A549 (cell line): ENCODE measurements at regions not wholly inside any gene's neighbourhood (a gene's known extent, or its start where the extent isn't known, plus 50 kb on each side); places are given as distances from the start of the nearest gene placed in this dataset.

Experiments
- ATAC-seq, 2 experiments: fragments of 200-7000 bp in 1 of 2; fragments of >200 bp in 1 of 2; cut with Nextera tagmentation in 1 of 2; cut with Tn5 transposase in 1 of 2; 3 replicates each; pipeline versions ENCODE4 v1.8.0 to v1.9.1; 2018 to 2020; ENCODE audit warnings: mild to moderate bottlenecking in 1 of 2, moderate library complexity in 1 of 2
- CTCF ChIA-PET: fragments of 300-600 bp; sonication (Branson Sonifier 250); formaldehyde crosslinking; extraction: SDS; loops from one replicate; lab custom pipeline; 2021; ENCODE audit warnings: antibody characterized with exemption, inconsistent platforms; lab: Yijun Ruan, JAX
- POLR2A ChIA-PET: fragments of 350-600 bp; formaldehyde crosslinking; extraction: SDS; loops from one replicate; lab custom pipeline; 2021; ENCODE audit warnings: antibody characterized with exemption, inconsistent platforms; lab: Yijun Ruan, JAX
- DNase-seq, 2 experiments: peaks; one replicate each; pipeline versions ENCODE4 v3.0.0 to v3.0.0-alpha.2; 2011 to 2016; ENCODE audit warnings: low read depth in 1 of 2, low spot score in 1 of 2
- FAIRE-seq: peaks from 2 replicates; lab custom pipeline; 2011; peaks lifted over from hg19 to GRCh38; lab: Jason Lieb, UNC
- H3K27ac ChIP-seq, 2 experiments: fragments of >200 bp; sonication (Bioruptor Twin); formaldehyde crosslinking; 3 replicates each; pipeline ENCODE4 v1.5.1; 2016 to 2017
- H3K4me1 ChIP-seq: fragments of >200 bp; sonication (Bioruptor Twin); formaldehyde crosslinking; 3 replicates; pipeline ENCODE4 v1.6.1; 2016
- H3K4me2 ChIP-seq: fragments of >200 bp; sonication (Bioruptor Twin); formaldehyde crosslinking; 3 replicates; pipeline ENCODE4 v1.6.1; 2016
- H3K4me3 ChIP-seq: fragments of >200 bp; sonication (Bioruptor Twin); formaldehyde crosslinking; 3 replicates; pipeline ENCODE4 v1.5.1; 2016
- H3K9me3 ChIP-seq: fragments of >200 bp; sonication (Bioruptor Twin); formaldehyde crosslinking; 3 replicates; pipeline ENCODE4 v1.6.1; 2016
- ATOH8 ChIP-seq: fragments of 250-450 bp; sonication (Bioruptor Pico); IDR thresholded peaks from 2 replicates; pipeline ENCODE4 v1.5.0; 2020; ENCODE audit warnings: low read depth, mild to moderate bottlenecking, moderate library complexity
- BCL3 ChIP-seq: fragments of >200 bp; sonication (Bioruptor Twin); formaldehyde crosslinking; IDR thresholded peaks from 3 replicates; pipeline ENCODE4 v1.6.1; 2016
- CHD2 ChIP-seq: fragments of 150-350 bp; IDR thresholded peaks from 2 replicates; pipeline ENCODE4 v1.6.1; 2014; ENCODE audit warnings: low read length; ENCODE audit not compliant: partially characterized antibody
- ELK1 ChIP-seq: fragments of 150-350 bp; IDR thresholded peaks from 2 replicates; pipeline ENCODE4 v1.6.1; 2014; ENCODE audit warnings: low read depth, mild to moderate bottlenecking, low read length
- EP300 ChIP-seq, 2 experiments: fragments of >200 bp; sonication (Bioruptor Twin); formaldehyde crosslinking; IDR thresholded peaks; 2 replicates in 1 of 2; 3 replicates in 1 of 2; pipeline ENCODE4 v1.6.1; 2016 to 2017
- ESRRA ChIP-seq: fragments of 150-350 bp; IDR thresholded peaks from 2 replicates; pipeline ENCODE4 v1.6.1; 2014; ENCODE audit warnings: mild to moderate bottlenecking, low read length, borderline replicate concordance
- FOSB ChIP-seq: fragments of 250-450 bp; sonication (Bioruptor Pico); IDR thresholded peaks from 2 replicates; pipeline ENCODE4 v1.5.0; 2020; ENCODE audit warnings: mild to moderate bottlenecking, moderate library complexity
- FOSL2 ChIP-seq, 2 experiments: fragments of 450-650 bp in 1 of 2; fragments of >200 bp in 1 of 2; sonication (Bioruptor Twin) in 1 of 2; formaldehyde crosslinking; IDR thresholded peaks; 2 replicates each; pipeline versions ENCODE4 v1.5.0 to v1.6.1; 2016 to 2020; ENCODE audit warnings: mild to moderate bottlenecking in 1 of 2, moderate library complexity in 1 of 2
- HEYL ChIP-seq: fragments of 250-450 bp; sonication (Bioruptor Pico); IDR thresholded peaks from 2 replicates; pipeline ENCODE4 v1.8.0; 2021; ENCODE audit warnings: mild to moderate bottlenecking, moderate library complexity
- HMGXB4 ChIP-seq: fragments of 250-450 bp; sonication (Bioruptor Pico); IDR thresholded peaks from 2 replicates; pipeline ENCODE4 v1.5.0; 2021; ENCODE audit warnings: mild to moderate bottlenecking, moderate library complexity, borderline replicate concordance
- HOXA7 ChIP-seq: fragments of 250-450 bp; sonication (Bioruptor Pico); IDR thresholded peaks from 2 replicates; pipeline ENCODE4 v1.5.0; 2020; ENCODE audit warnings: mild to moderate bottlenecking, moderate library complexity
- HOXB5 ChIP-seq: fragments of 250-450 bp; sonication (Bioruptor Pico); IDR thresholded peaks from 2 replicates; pipeline ENCODE4 v1.5.0; 2020; ENCODE audit warnings: mild to moderate bottlenecking, moderate library complexity
- JUNB ChIP-seq: fragments of >200 bp; sonication (Bioruptor Twin); formaldehyde crosslinking; IDR thresholded peaks from 2 replicates; pipeline ENCODE4 v1.6.1; 2016
- KDM1A ChIP-seq: fragments of 200-600 bp; sonication (generic); IDR thresholded peaks from 2 replicates; pipeline ENCODE4 v1.6.1; 2016; ENCODE audit warnings: low read depth, mild to moderate bottlenecking
- MAFK ChIP-seq: fragments of 450-650 bp; IDR thresholded peaks from 2 replicates; pipeline ENCODE4 v1.6.1; 2014; ENCODE audit not compliant: partially characterized antibody
- MAZ ChIP-seq: fragments of 150-350 bp; IDR thresholded peaks from 2 replicates; pipeline ENCODE4 v1.6.1; 2014; ENCODE audit warnings: antibody characterized with exemption, low read depth, low read length, borderline replicate concordance
- NFE2L2 ChIP-seq: fragments of 150-350 bp; conservative IDR thresholded peaks from 2 replicates; pipeline ENCODE4 v1.6.1; 2014; ENCODE audit warnings: low read length
- NPAS2 ChIP-seq: fragments of 250-450 bp; sonication (Bioruptor Pico); IDR thresholded peaks from 2 replicates; pipeline ENCODE4 v1.8.0; 2022; ENCODE audit warnings: mild to moderate bottlenecking, moderate library complexity, borderline replicate concordance
- NR3C1 ChIP-seq: fragments of >200 bp; sonication (Bioruptor Twin); formaldehyde crosslinking; IDR thresholded peaks from 3 replicates; pipeline ENCODE4 v1.6.1; 2017
- PBX3 ChIP-seq: IDR thresholded peaks from 2 replicates; pipeline ENCODE4 v1.6.1; 2012
- POLR2AphosphoS2 ChIP-seq: conservative IDR thresholded peaks from 2 replicates; pipeline ENCODE4 v1.6.1; 2012; ENCODE audit warnings: low read length, improper control_type of control experiment, inconsistent platforms
- RCOR1 ChIP-seq: fragments of 150-350 bp; IDR thresholded peaks from 2 replicates; pipeline ENCODE4 v1.6.1; 2014; ENCODE audit warnings: antibody characterized with exemption, low read length, low read depth
- RFX5 ChIP-seq: fragments of 450-650 bp; IDR thresholded peaks from 2 replicates; pipeline ENCODE4 v1.7.1; 2014; ENCODE audit warnings: antibody characterized with exemption, mild to moderate bottlenecking, moderate library complexity
- TFCP2L1 ChIP-seq: fragments of 250-450 bp; sonication (Bioruptor Pico); IDR thresholded peaks from 2 replicates; pipeline ENCODE4 v1.5.0; 2021; ENCODE audit warnings: mild to moderate bottlenecking
- TP53 ChIP-seq: fragments of 250-450 bp; sonication (Bioruptor Pico); IDR thresholded peaks from 2 replicates; pipeline ENCODE4 v1.5.0; 2021; ENCODE audit warnings: mild to moderate bottlenecking, moderate library complexity
- USF2 ChIP-seq: fragments of 450-650 bp; IDR thresholded peaks from 2 replicates; pipeline ENCODE4 v1.6.1; 2014; ENCODE audit warnings: antibody characterized with exemption
- ZC3H11A ChIP-seq: fragments of 450-650 bp; IDR thresholded peaks from 2 replicates; pipeline ENCODE4 v1.6.1; 2014; ENCODE audit warnings: antibody characterized with exemption, mild to moderate bottlenecking
- ZNF302 ChIP-seq: fragments of 250-450 bp; sonication (Bioruptor Pico); IDR thresholded peaks from 2 replicates; pipeline ENCODE4 v1.9.0; 2021; ENCODE audit warnings: inconsistent platforms, mild to moderate bottlenecking, moderate library complexity
- WGBS: methylation state at CpG from one replicate; pipeline ENCODE4 v1.1.6; 2017; ENCODE audit errors: missing lambda C conversion rate; 5-methylcytosine and 5-hydroxymethylcytosine counted together

GRCh38 chr1:88061492-88062177 lies 622.4 kb upstream of the PKN2 start (continued):
- TF ChIP-seq ATOH8: no peak
- TF ChIP-seq RFX5: no peak
- TF ChIP-seq ZNF302 (CRISPR knock-in tag): no peak

GRCh38 chr1:88062650-88063153 lies 621.4 kb upstream of the PKN2 start:
- 75% methylated on average over 3 of the region's 3 CpGs for WGBS
- Histone ChIP-seq H3K4me3 (no peak overlapping the region), H3K4me2 (no peak overlapping the region), H3K27ac (no peak overlapping the region), H3K9me3 (no peaks in the 10 kb centered on the region), H3K4me1 (0 out of 3 replicates have a peak, but pooled peaks cover 2% of the 10 kb centered on the region)
- POLR2A ChIA-PET: no interaction called here
- ATAC-seq: no peak
- DNase-seq: no peak
- TF ChIP-seq NR3C1 (no peak), KDM1A (no peak), RFX5 (no peak), NPAS2 (CRISPR knock-in tag) (no peak), HEYL (no peak), ZC3H11A (no peak), MAFK (no peak), MAZ (no peak), FOSB (CRISPR knock-in tag) (no peak), HOXB5 (no peak)
- CTCF ChIA-PET: no interaction called here
- FAIRE-seq: no peak

- FAIRE-seq: no peak
- ATAC-seq: no peak
- CTCF ChIA-PET: no interaction called here
- no peak for DNase-seq
- H3K4me2 ChIP-seq: no peak overlapping the region
- WGBS: 52% methylated on average over 2 of the region's 2 CpGs
- POLR2A ChIA-PET: no interaction called here
- no peaks in the 10 kb centered on the region for H3K9me3 ChIP-seq
- H3K4me3 ChIP-seq: no peak overlapping the region
- TF ChIP-seq PBX3 (no peak), RCOR1 (no peak), EP300 (IDR thresholded peaks at IDR 0.05) (no peak), TFCP2L1 (CRISPR knock-in tag) (no peak), NPAS2 (CRISPR knock-in tag) (no peak), ELK1 (no peak), USF2 (no peak), ESRRA (no peak), HMGXB4 (CRISPR knock-in tag) (no peak), HOXA7 (CRISPR knock-in tag) (no peak), RFX5 (no peak), CHD2 (no peak), HEYL (no peak), JUNB (no peak), ZNF302 (CRISPR knock-in tag) (no peak), BCL3 (no peak), TP53 (CRISPR knock-in tag) (no peak), FOSL2 (IDR thresholded peaks at IDR 0.05) (no peak), FOSL2 (CRISPR knock-in tag; IDR thresholded peaks at IDR 0.05) (no peak), POLR2AphosphoS2 (no peak), NFE2L2 (no peak)
- 0 out of 3 replicates have a peak, but pooled peaks cover 2% of the 10 kb centered on the region for H3K4me1 ChIP-seq
- H3K27ac ChIP-seq: no peak overlapping the region
Observed at GRCh38 chr1:88063605-88064004, 620.5 kb upstream of the PKN2 start.
